ENCODE measurements at regions not wholly inside any gene's neighbourhood (a gene's known extent, or its start where the extent isn't known, plus 50 kb on each side); places are given as distances from the start of the nearest gene placed in this dataset.

GRCh38 chr15:38154837-38155236 is 97.8 kb upstream of the SPRED1 start:
- Histone ChIP-seq H3K4me1 (replicated peaks in 1 of 4; ENCODE audit: control insufficient read depth in 3 of 4, insufficient read depth in 4 of 4, low read length in 3 of 4) (no peaks in the 10 kb centered on the region), H4K20me1 (replicated peaks in 1 of 2; ENCODE audit: control insufficient read depth in 1 of 2, insufficient read depth in 2 of 2, low read length in 2 of 2) (no peaks in the 10 kb centered on the region), H3K79me2 (ENCODE audit: control insufficient read depth in 1 of 2, insufficient read depth in 2 of 2, low read length in 2 of 2) (no peaks in the 10 kb centered on the region), H3K9ac (replicated peaks in 1 of 4; ENCODE audit: extremely low read depth in 1 of 4, low read depth in 3 of 4, low read length in 3 of 4) (no peak overlapping the region), H3K36me3 (ENCODE audit: control insufficient read depth in 2 of 4, insufficient read depth in 4 of 4, low read length in 3 of 4) (no peaks in the 10 kb centered on the region), H4K91ac (replicated peaks; ENCODE audit: insufficient read length, low read length) (no peak overlapping the region), H3K27ac (ENCODE audit: low read depth, low read length) (no peak overlapping the region), H4K8ac (ENCODE audit: extremely low read depth, insufficient read depth, low read length) (no peak overlapping the region), H3K18ac (ENCODE audit: extremely low read depth, low read length) (no peak overlapping the region), H3K27me3 (replicated peaks in 1 of 4; ENCODE audit: control insufficient read depth in 3 of 4, extremely low read depth in 1 of 4, insufficient read depth in 3 of 4, low read length in 3 of 4) (no peaks in the 10 kb centered on the region), H3K23ac (ENCODE audit: insufficient read length) (no peak overlapping the region), H3K56ac (replicated peaks; ENCODE audit: insufficient read length, low read depth, low read length) (no peak overlapping the region), H3K23me2 (ENCODE audit: low read depth, low read length) (no peaks in the 10 kb centered on the region), H3K14ac (ENCODE audit: insufficient read length) (no peak overlapping the region), H2AK5ac (ENCODE audit: low read depth, low read length) (no peak overlapping the region), H3K4me3 (ENCODE audit: extremely low read depth in 1 of 4, insufficient read depth in 2 of 4, low read depth in 3 of 4, low read length in 4 of 4) (no peak overlapping the region), H4K5ac (ENCODE audit: insufficient read length, low read depth, low read length) (no peak overlapping the region), H3K4me2 (ENCODE audit: insufficient read depth in 1 of 2, low read depth in 2 of 2, low read length in 2 of 2) (no peak overlapping the region), H3K4ac (replicated peaks; ENCODE audit: insufficient read length, low read depth, low read length) (no peak overlapping the region), H2BK15ac (ENCODE audit: low read length) (no peak overlapping the region), H2BK12ac (ENCODE audit: low read depth, low read length) (no peak overlapping the region), H2BK5ac (ENCODE audit: low read depth, low read length) (no peak overlapping the region), H2BK120ac (replicated peaks; ENCODE audit: low read depth, low read length) (no peak overlapping the region), H3K79me1 (ENCODE audit: low read depth, low read length) (no peaks in the 10 kb centered on the region), H3K9me3 (ENCODE audit: insufficient read depth in 2 of 2, low read depth in 1 of 2, low read length in 1 of 2) (peaks cover 0 to 6% of the 10 kb centered on the region in 2 experiments; a peak in 1 of 4 replicates), H2BK20ac (ENCODE audit: low read length) (no peak overlapping the region), H2AFZ (ENCODE audit: low read length) (0 out of 2 replicates have a peak overlapping the region, but pooled peaks have one; percentile 3)
- ChIA-PET POLR2A (ENCODE audit: partially characterized antibody) (no interaction called here), CTCF (ENCODE audit: partially characterized antibody) (no interaction called here)
- DNase-seq (ENCODE audit: low read depth in 1 of 2, low spot score in 2 of 2): no peak
- no peak for TF ChIP-seq JUN (IDR thresholded peaks at IDR 0.05; ENCODE audit: low read depth, low read length)
- TF ChIP-seq USF2 (IDR thresholded peaks at IDR 0.05; ENCODE audit: low read length): no peak
- TF ChIP-seq ATF2 (IDR thresholded peaks at IDR 0.05; ENCODE audit: low read length): no peak
- no peak for TF ChIP-seq SP1 (IDR thresholded peaks at IDR 0.05; ENCODE audit: low read depth, low read length)
- no peak for TF ChIP-seq MAFK (IDR thresholded peaks at IDR 0.05; ENCODE audit: low read depth, low read length)
- TF ChIP-seq KDM1A (IDR thresholded peaks at IDR 0.05; ENCODE audit: borderline replicate concordance, low read length): no peak
- no peak for TF ChIP-seq SRF (IDR thresholded peaks at IDR 0.05; ENCODE audit: low read depth, low read length)
- 88% methylated on average over 3 of the region's 3 CpGs; no CpG with 5 or more reads in 1 of the 2 experiments for WGBS, 2 experiments (ENCODE audit: extremely low coverage in 1 of 2, insufficient coverage in 1 of 2, insufficient read length in 1 of 2, insufficient replicate concordance in 2 of 2, low coverage in 1 of 2, low lambda C conversion rate in 2 of 2, missing lambda C conversion rate in 1 of 2)
- FAIRE-seq: no peak
